HCT116 (cell line): ENCODE measurements at regions not wholly inside any gene's neighbourhood (a gene's known extent, or its start where the extent isn't known, plus 50 kb on each side); places are given as distances from the start of the nearest gene placed in this dataset.

Experiments
- ATAC-seq: fragments of 200-7000 bp; cut with Tn5 transposase; 2 replicates; pipeline ENCODE4 v1.9.1; 2020; ENCODE audit warnings: mild to moderate bottlenecking, moderate library complexity
- BruUV-seq: library from RNA; stranded (reverse); fragments of 400-500 nt; replicated peaks from 2 replicates; lab custom pipeline; 2021; lab: Mats Ljungman, UMichigan
- CTCF ChIA-PET: fragments of 300-600 bp; sonication (Branson Sonifier 250); formaldehyde crosslinking; loops from one replicate; lab custom pipeline; 2021; ENCODE audit warnings: antibody characterized with exemption; lab: Charles Lee
- POLR2A ChIA-PET: fragments of 300-600, 350-600 bp; sonication (Branson Sonifier 250); formaldehyde crosslinking; loops from one replicate; lab custom pipeline; 2021; ENCODE audit warnings: antibody characterized with exemption; lab: Charles Lee
- RAD21 ChIA-PET, 2 experiments: fragments of 300-600 bp; sonication (Branson Sonifier 250); formaldehyde crosslinking; loops; one replicate each; lab custom pipeline; 2023; ENCODE audit warnings: low total read pairs in 2 of 2; ENCODE audit not compliant: uncharacterized antibody in 2 of 2, unreplicated experiment in 2 of 2, low non-redundant PET in 1 of 2; lab: Charles Lee
- DNase-seq: peaks from one replicate; pipeline ENCODE4 v3.0.0-alpha.2; 2010; ENCODE audit warnings: low read depth, low spot score
- H2AFZ ChIP-seq: fragments of 200-600 bp; shearing (Covaris generic), sonication (generic); 2 replicates; pipeline ENCODE4 v1.6.1; 2017; ENCODE audit warnings: low read depth, mixed run types, mixed read lengths, antibody characterized with exemption, low read length; ENCODE audit not compliant: poor library complexity, severe bottlenecking
- H3K27ac ChIP-seq: 2 replicates; pipeline ENCODE4 v1.5.1; 2012; ENCODE audit warnings: low read depth, low read length
- H3K27me3 ChIP-seq: fragments of 200-600 bp; sonication (generic); 2 replicates; pipeline ENCODE4 v1.6.1; 2016; ENCODE audit warnings: mixed run types, low read length, mixed read lengths; ENCODE audit not compliant: insufficient read depth
- H3K36me3 ChIP-seq, 2 experiments: fragments of 200-500 bp in 1 of 2; fragments of 200-600 bp in 1 of 2; sonication (Bioruptor generic) in 1 of 2; sonication (generic) in 1 of 2; 2 replicates each; pipeline versions ENCODE4 v1.5.1 to v1.6.1; 2014 to 2016; ENCODE audit warnings: low read length in 2 of 2, inconsistent platforms in 1 of 2, mixed read lengths in 1 of 2, mixed run types in 1 of 2; ENCODE audit not compliant: insufficient read depth in 2 of 2, control insufficient read depth in 1 of 2
- H3K4me1 ChIP-seq, 2 experiments: fragments of 200-600 bp in 1 of 2; sonication (generic) in 1 of 2; 2 replicates each; pipeline versions ENCODE4 v1.5.1 to v1.6.1; 2012 to 2017; ENCODE audit warnings: low read length in 2 of 2, inconsistent platforms in 1 of 2, mild to moderate bottlenecking in 1 of 2, mixed read lengths in 1 of 2, mixed run types in 1 of 2, moderate library complexity in 1 of 2; ENCODE audit not compliant: insufficient read depth in 2 of 2, control insufficient read depth in 1 of 2
- H3K4me2 ChIP-seq: fragments of 200-600 bp; sonication (generic); 2 replicates; pipeline ENCODE4 v1.6.1; 2017; ENCODE audit warnings: mixed run types, low read length, mixed read lengths
- H3K4me3 ChIP-seq, 2 experiments: fragments of 200-600 bp in 1 of 2; sonication (generic) in 1 of 2; replicated peaks in 1 of 2; 2 replicates each; pipeline ENCODE4 v1.5.1; 2011 to 2016; ENCODE audit warnings: low read length in 2 of 2, control low read depth in 1 of 2, low read depth in 1 of 2, mild to moderate bottlenecking in 1 of 2, mixed read lengths in 1 of 2, mixed run types in 1 of 2
- H3K79me2 ChIP-seq: fragments of 200-600 bp; sonication (generic); 2 replicates; pipeline ENCODE4 v1.6.1; 2017; ENCODE audit warnings: mild to moderate bottlenecking, mixed run types, low read length, moderate library complexity, mixed read lengths; ENCODE audit not compliant: insufficient read depth
- H3K9ac ChIP-seq: fragments of 200-600 bp; sonication (generic); 2 replicates; pipeline ENCODE4 v1.6.1; 2016; ENCODE audit warnings: low read length, mixed read lengths
- H3K9me2 ChIP-seq: fragments of 200-600 bp; sonication (generic), shearing (Covaris generic); 2 replicates; pipeline ENCODE4 v1.6.1; 2017; ENCODE audit warnings: mixed run types, mild to moderate bottlenecking, moderate library complexity; ENCODE audit not compliant: insufficient read depth
- H3K9me3 ChIP-seq, 2 experiments: fragments of 200-500 bp in 1 of 2; fragments of 200-600 bp in 1 of 2; sonication (Bioruptor generic) in 1 of 2; sonication (generic) in 1 of 2; 2 replicates each; pipeline ENCODE4 v1.6.1; 2014 to 2017; ENCODE audit warnings: low read length in 2 of 2, mixed read lengths in 2 of 2, inconsistent platforms in 1 of 2, low read depth in 1 of 2, mild to moderate bottlenecking in 1 of 2, mixed run types in 1 of 2, moderate library complexity in 1 of 2; ENCODE audit not compliant: control insufficient read depth in 1 of 2, insufficient read depth in 1 of 2
- H4K20me1 ChIP-seq: fragments of 200-600 bp; sonication (generic), shearing (Covaris generic); 2 replicates; pipeline ENCODE4 v1.6.1; 2017; ENCODE audit warnings: mixed run types, mild to moderate bottlenecking, moderate library complexity; ENCODE audit not compliant: insufficient read depth
- EGR1 ChIP-seq: IDR thresholded peaks from 2 replicates; pipeline ENCODE4 v1.6.1; 2012; ENCODE audit warnings: low read depth
- ELF1 ChIP-seq: IDR thresholded peaks from 2 replicates; pipeline ENCODE4 v1.6.1; 2012; ENCODE audit warnings: low read depth, borderline replicate concordance
- EZH2 ChIP-seq: fragments of 200-600 bp; sonication (generic); IDR thresholded peaks from 2 replicates; pipeline ENCODE4 v1.6.1; 2017; ENCODE audit warnings: antibody characterized with exemption, mixed run types
- FOSL1 ChIP-seq: IDR thresholded peaks from 2 replicates; pipeline ENCODE4 v1.6.1; 2012; ENCODE audit warnings: low read depth
- POLR2A ChIP-seq: IDR thresholded peaks from 2 replicates; pipeline ENCODE4 v1.7.0; 2011; ENCODE audit warnings: borderline replicate concordance; ENCODE audit not compliant: insufficient read depth, insufficient read length; ENCODE audit errors: extremely low read depth
- POLR2AphosphoS5 ChIP-seq: IDR thresholded peaks from 2 replicates; pipeline ENCODE4 v1.6.1; 2011; ENCODE audit warnings: mild to moderate bottlenecking, low read depth, low read length, moderate library complexity
- RAD21 ChIP-seq: IDR thresholded peaks from 2 replicates; pipeline ENCODE4 v1.6.1; 2012; ENCODE audit warnings: low read depth, mild to moderate bottlenecking
- SIN3A ChIP-seq: IDR thresholded peaks from 2 replicates; pipeline ENCODE4 v1.6.1; 2012; ENCODE audit warnings: low read depth
- SRF ChIP-seq: IDR thresholded peaks from 2 replicates; pipeline ENCODE4 v1.6.1; 2012; ENCODE audit warnings: low read depth
- TCF7L2 ChIP-seq: IDR thresholded peaks from 2 replicates; pipeline ENCODE4 v1.7.0; 2011; ENCODE audit warnings: borderline replicate concordance, inconsistent platforms; ENCODE audit not compliant: insufficient read depth, insufficient read length; ENCODE audit errors: extremely low read depth
- YY1 ChIP-seq: IDR thresholded peaks from 2 replicates; pipeline ENCODE4 v1.6.1; 2011; ENCODE audit warnings: low read length, low read depth, moderate library complexity, mild to moderate bottlenecking; ENCODE audit not compliant: insufficient replicate concordance; ENCODE audit errors: extremely low read depth
- ZFX ChIP-seq: fragments of 450-650 bp; IDR thresholded peaks from 2 replicates; pipeline ENCODE4 v1.6.1; 2017
- ZNF274 ChIP-seq: fragments of 200-500 bp; sonication (Bioruptor generic); IDR thresholded peaks from 2 replicates; pipeline ENCODE4 v1.6.1; 2014; ENCODE audit warnings: mild to moderate bottlenecking, low read depth, low read length, inconsistent platforms
- intact Hi-C: fragments of 100-400 bp; cut with micrococcal nuclease; formaldehyde crosslinking; loops from 2 replicates; pipeline ENCODE4 v1.10.0; 2022
- TF ChIP-seq, protein P1 (sequence below): IDR thresholded peaks from 2 replicates; pipeline ENCODE4 v1.6.1; 2011; ENCODE audit warnings: mild to moderate bottlenecking, low read length, moderate library complexity; ENCODE audit not compliant: insufficient replicate concordance; ENCODE audit errors: extremely low read depth
- TF ChIP-seq, protein P2 (sequence below): IDR thresholded peaks from 2 replicates; pipeline ENCODE4 v1.6.1; 2012; ENCODE audit warnings: low read depth
- TF ChIP-seq, protein P3 (sequence below), 3 experiments: fragments of 200-600 bp in 1 of 3; sonication (generic) in 1 of 3; IDR thresholded peaks in 2 of 3; conservative IDR thresholded peaks in 1 of 3; 2 replicates each; pipeline ENCODE4 v1.5.1; 2012 to 2017; ENCODE audit warnings: low read depth in 2 of 3, low read length in 2 of 3, antibody characterized with exemption in 1 of 3, borderline replicate concordance in 1 of 3, control low read depth in 1 of 3, mild to moderate bottlenecking in 1 of 3, mixed read lengths in 1 of 3, mixed run types in 1 of 3, moderate library complexity in 1 of 3; ENCODE audit not compliant: insufficient read depth in 1 of 3
- TF ChIP-seq, protein P4 (sequence below): IDR thresholded peaks from 2 replicates; pipeline ENCODE4 v1.6.1; 2012

DNA sequence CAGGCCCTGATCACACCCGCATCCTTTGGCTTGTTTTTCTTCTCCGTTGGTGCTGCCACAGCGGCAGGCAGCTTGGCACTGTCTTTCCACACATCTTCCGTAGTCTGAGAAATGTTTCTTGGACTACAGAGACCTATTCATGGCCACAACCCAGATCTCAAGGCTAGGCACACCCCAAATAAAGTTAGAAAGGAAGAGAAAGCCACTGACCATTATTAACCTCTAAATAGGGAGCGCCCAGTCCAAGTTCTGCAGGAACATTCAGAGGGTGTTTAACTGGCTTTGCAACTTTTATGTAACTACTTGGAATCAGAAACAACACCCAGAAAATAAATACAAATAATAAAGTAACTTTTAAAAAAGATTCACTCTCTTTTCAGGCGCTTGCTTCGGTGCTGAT lies 124.8 kb upstream of the NEDD9 start:
- no peak overlapping the region for H3K4me3 ChIP-seq
- ChIA-PET CTCF (no interaction called here), POLR2A (no interaction called here), RAD21 (no interaction called here)
- H3K79me2 ChIP-seq: no peaks in the 10 kb centered on the region
- BruUV-seq: no TSS peak
- H3K9me3 ChIP-seq: no peaks in the 10 kb centered on the region
- DNase-seq: no peak
- H3K36me3 ChIP-seq: no peaks in the 10 kb centered on the region
- no peak overlapping the region for H2AFZ ChIP-seq
- intact Hi-C loops: no loop called here
- H3K27me3 ChIP-seq: no peaks in the 10 kb centered on the region
- no peak overlapping the region for H3K9ac ChIP-seq
- H4K20me1 ChIP-seq: no peaks in the 10 kb centered on the region
- no peaks in the 10 kb centered on the region for H3K9me2 ChIP-seq
- no peak overlapping the region for H3K27ac ChIP-seq
- no peak overlapping the region for H3K4me2 ChIP-seq
- TF ChIP-seq FOSL1 (no peak), POLR2AphosphoS5 (no peak), EZH2 (no peak), YY1 (no peak), TCF7L2 (no peak), ZNF274 (no peak), SRF (no peak), ELF1 (no peak), POLR2A (no peak), EGR1 (no peak), SIN3A (no peak), RAD21 (no peak), ZFX (no peak)
- TF ChIP-seq, protein P1, sequence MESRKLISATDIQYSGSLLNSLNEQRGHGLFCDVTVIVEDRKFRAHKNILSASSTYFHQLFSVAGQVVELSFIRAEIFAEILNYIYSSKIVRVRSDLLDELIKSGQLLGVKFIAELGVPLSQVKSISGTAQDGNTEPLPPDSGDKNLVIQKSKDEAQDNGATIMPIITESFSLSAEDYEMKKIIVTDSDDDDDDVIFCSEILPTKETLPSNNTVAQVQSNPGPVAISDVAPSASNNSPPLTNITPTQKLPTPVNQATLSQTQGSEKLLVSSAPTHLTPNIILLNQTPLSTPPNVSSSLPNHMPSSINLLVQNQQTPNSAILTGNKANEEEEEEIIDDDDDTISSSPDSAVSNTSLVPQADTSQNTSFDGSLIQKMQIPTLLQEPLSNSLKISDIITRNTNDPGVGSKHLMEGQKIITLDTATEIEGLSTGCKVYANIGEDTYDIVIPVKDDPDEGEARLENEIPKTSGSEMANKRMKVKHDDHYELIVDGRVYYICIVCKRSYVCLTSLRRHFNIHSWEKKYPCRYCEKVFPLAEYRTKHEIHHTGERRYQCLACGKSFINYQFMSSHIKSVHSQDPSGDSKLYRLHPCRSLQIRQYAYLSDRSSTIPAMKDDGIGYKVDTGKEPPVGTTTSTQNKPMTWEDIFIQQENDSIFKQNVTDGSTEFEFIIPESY: no peak
- TF ChIP-seq, protein P2, sequence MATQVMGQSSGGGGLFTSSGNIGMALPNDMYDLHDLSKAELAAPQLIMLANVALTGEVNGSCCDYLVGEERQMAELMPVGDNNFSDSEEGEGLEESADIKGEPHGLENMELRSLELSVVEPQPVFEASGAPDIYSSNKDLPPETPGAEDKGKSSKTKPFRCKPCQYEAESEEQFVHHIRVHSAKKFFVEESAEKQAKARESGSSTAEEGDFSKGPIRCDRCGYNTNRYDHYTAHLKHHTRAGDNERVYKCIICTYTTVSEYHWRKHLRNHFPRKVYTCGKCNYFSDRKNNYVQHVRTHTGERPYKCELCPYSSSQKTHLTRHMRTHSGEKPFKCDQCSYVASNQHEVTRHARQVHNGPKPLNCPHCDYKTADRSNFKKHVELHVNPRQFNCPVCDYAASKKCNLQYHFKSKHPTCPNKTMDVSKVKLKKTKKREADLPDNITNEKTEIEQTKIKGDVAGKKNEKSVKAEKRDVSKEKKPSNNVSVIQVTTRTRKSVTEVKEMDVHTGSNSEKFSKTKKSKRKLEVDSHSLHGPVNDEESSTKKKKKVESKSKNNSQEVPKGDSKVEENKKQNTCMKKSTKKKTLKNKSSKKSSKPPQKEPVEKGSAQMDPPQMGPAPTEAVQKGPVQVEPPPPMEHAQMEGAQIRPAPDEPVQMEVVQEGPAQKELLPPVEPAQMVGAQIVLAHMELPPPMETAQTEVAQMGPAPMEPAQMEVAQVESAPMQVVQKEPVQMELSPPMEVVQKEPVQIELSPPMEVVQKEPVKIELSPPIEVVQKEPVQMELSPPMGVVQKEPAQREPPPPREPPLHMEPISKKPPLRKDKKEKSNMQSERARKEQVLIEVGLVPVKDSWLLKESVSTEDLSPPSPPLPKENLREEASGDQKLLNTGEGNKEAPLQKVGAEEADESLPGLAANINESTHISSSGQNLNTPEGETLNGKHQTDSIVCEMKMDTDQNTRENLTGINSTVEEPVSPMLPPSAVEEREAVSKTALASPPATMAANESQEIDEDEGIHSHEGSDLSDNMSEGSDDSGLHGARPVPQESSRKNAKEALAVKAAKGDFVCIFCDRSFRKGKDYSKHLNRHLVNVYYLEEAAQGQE: no peak
- TF ChIP-seq, protein P3, sequence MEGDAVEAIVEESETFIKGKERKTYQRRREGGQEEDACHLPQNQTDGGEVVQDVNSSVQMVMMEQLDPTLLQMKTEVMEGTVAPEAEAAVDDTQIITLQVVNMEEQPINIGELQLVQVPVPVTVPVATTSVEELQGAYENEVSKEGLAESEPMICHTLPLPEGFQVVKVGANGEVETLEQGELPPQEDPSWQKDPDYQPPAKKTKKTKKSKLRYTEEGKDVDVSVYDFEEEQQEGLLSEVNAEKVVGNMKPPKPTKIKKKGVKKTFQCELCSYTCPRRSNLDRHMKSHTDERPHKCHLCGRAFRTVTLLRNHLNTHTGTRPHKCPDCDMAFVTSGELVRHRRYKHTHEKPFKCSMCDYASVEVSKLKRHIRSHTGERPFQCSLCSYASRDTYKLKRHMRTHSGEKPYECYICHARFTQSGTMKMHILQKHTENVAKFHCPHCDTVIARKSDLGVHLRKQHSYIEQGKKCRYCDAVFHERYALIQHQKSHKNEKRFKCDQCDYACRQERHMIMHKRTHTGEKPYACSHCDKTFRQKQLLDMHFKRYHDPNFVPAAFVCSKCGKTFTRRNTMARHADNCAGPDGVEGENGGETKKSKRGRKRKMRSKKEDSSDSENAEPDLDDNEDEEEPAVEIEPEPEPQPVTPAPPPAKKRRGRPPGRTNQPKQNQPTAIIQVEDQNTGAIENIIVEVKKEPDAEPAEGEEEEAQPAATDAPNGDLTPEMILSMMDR (IDR thresholded peaks at IDR 0.05 in 2 of 3, conservative IDR thresholded peaks at IDR 0.05 in 1 of 3; ENCODE audit: borderline replicate concordance in 1 of 3, insufficient read depth in 1 of 3, low read depth in 2 of 3, low read length in 2 of 3): no peak
- TF ChIP-seq, protein P4, sequence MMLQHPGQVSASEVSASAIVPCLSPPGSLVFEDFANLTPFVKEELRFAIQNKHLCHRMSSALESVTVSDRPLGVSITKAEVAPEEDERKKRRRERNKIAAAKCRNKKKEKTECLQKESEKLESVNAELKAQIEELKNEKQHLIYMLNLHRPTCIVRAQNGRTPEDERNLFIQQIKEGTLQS: no peak
- no peak for ATAC-seq
- H3K4me1 ChIP-seq: no peaks in the 10 kb centered on the region
